K562 (cell line): ENCODE measurements at regions not wholly inside any gene's neighbourhood (a gene's known extent, or its start where the extent isn't known, plus 50 kb on each side); places are given as distances from the start of the nearest gene placed in this dataset.

ENCODE experiments used
- ATAC-seq: fragments of 200-7000 bp; cut with Tn5 transposase; 3 replicates; pipeline ENCODE4 v1.9.1; 2020; ENCODE audit warnings: moderate library complexity
- BruUV-seq: library from RNA; stranded (reverse); fragments of 400-500 nt; replicated peaks from 2 replicates; lab custom pipeline; 2021; lab: Mats Ljungman, UMichigan
- CTCF ChIA-PET: fragments of 300-600 bp; formaldehyde crosslinking; extraction: SDS; loops from one replicate; lab custom pipeline; 2021; ENCODE audit warnings: low intra/inter-chr PET ratio; lab: Yijun Ruan, JAX
- POLR2A ChIA-PET: fragments of 300-600, 350-650 bp; sonication (Branson Sonifier 250); formaldehyde crosslinking; extraction: SDS; loops from one replicate; lab custom pipeline; 2021; ENCODE audit warnings: antibody characterized with exemption, inconsistent platforms; lab: Yijun Ruan, JAX
- DNase-seq, 4 experiments: peaks; one replicate each; pipeline versions ENCODE4 v3.0.0 to v3.0.0-alpha.2; 2011 to 2018; ENCODE audit warnings: low spot score in 3 of 4, mixed read lengths in 3 of 4; ENCODE audit errors: extremely low read depth in 1 of 4
- FAIRE-seq: peaks from 2 replicates; lab custom pipeline; 2011; peaks lifted over from hg19 to GRCh38; lab: Jason Lieb, UNC
- H2AFZ ChIP-seq: 2 replicates; pipeline ENCODE4 v1.6.0; 2011; ENCODE audit warnings: low read depth, low read length, control low read depth, inconsistent platforms
- H3K27ac ChIP-seq: fragments of 200-600 bp; 3 replicates; pipeline ENCODE4 v1.8.0; 2011; ENCODE audit warnings: low read depth, mild to moderate bottlenecking, control low read depth, inconsistent platforms, low read length, moderate library complexity, mixed read lengths; ENCODE audit errors: extremely low read depth
- H3K27me3 ChIP-seq, 2 experiments: fragments of 300-600 bp in 1 of 2; 2 replicates in 1 of 2; 3 replicates in 1 of 2; pipeline versions ENCODE4 v1.6.0 to v1.8.0; 2011; ENCODE audit warnings: inconsistent platforms in 2 of 2, low read length in 2 of 2, mild to moderate bottlenecking in 1 of 2, mixed read lengths in 1 of 2, moderate library complexity in 1 of 2; ENCODE audit not compliant: control insufficient read depth in 2 of 2, insufficient read depth in 2 of 2
- H3K36me3 ChIP-seq: fragments of 300-600 bp; 3 replicates; pipeline ENCODE4 v1.8.0; 2011; ENCODE audit warnings: mild to moderate bottlenecking, low read length, inconsistent platforms; ENCODE audit not compliant: control insufficient read depth, insufficient read depth
- H3K4me1 ChIP-seq, 2 experiments: fragments of 200-600 bp in 1 of 2; replicated peaks in 1 of 2; 2 replicates in 1 of 2; 3 replicates in 1 of 2; pipeline versions ENCODE4 v1.5.1 to v1.8.0; 2011; ENCODE audit warnings: inconsistent platforms in 2 of 2, low read length in 2 of 2, mild to moderate bottlenecking in 1 of 2, mixed read lengths in 1 of 2, moderate library complexity in 1 of 2; ENCODE audit not compliant: control insufficient read depth in 2 of 2, insufficient read depth in 2 of 2
- H3K4me2 ChIP-seq: 2 replicates; pipeline ENCODE4 v1.6.1; 2011; ENCODE audit warnings: low read length, control low read depth, inconsistent platforms, mixed read lengths; ENCODE audit not compliant: insufficient read depth
- H3K4me3 ChIP-seq: fragments of 200-600 bp; sonication (generic), shearing (Covaris generic); 2 replicates; pipeline ENCODE4 v1.5.1; 2016; ENCODE audit warnings: control low read depth, inconsistent platforms
- H3K79me2 ChIP-seq: fragments of 200-600 bp; 3 replicates; pipeline ENCODE4 v1.8.0; 2011; ENCODE audit warnings: low read length, inconsistent platforms; ENCODE audit not compliant: control insufficient read depth, insufficient read depth
- H3K9ac ChIP-seq, 2 experiments: 2 replicates each; pipeline versions ENCODE4 v1.6.0 to v1.6.1; 2011; ENCODE audit warnings: low read depth in 2 of 2, low read length in 2 of 2, control low read depth in 1 of 2, inconsistent platforms in 1 of 2, mild to moderate bottlenecking in 1 of 2, mixed read lengths in 1 of 2; ENCODE audit not compliant: insufficient read depth in 1 of 2
- H3K9me1 ChIP-seq: one replicate; pipeline ENCODE4 v1.6.0; 2011; ENCODE audit warnings: inconsistent platforms, mild to moderate bottlenecking, low read length, moderate library complexity; ENCODE audit not compliant: control insufficient read depth, insufficient read depth
- H3K9me3 ChIP-seq: replicated peaks from 2 replicates; pipeline ENCODE4 v1.5.1; 2011; ENCODE audit warnings: low read depth, low read length, inconsistent platforms; ENCODE audit not compliant: control insufficient read depth, insufficient read depth
- H4K20me1 ChIP-seq: replicated peaks from 2 replicates; pipeline ENCODE4 v1.6.1; 2011; ENCODE audit warnings: low read length, inconsistent platforms, mixed read lengths; ENCODE audit not compliant: control insufficient read depth, insufficient read depth
- MECOM ChIP-seq: fragments of 250-450 bp; sonication (Bioruptor Pico); IDR thresholded peaks from 2 replicates; pipeline ENCODE4 v1.8.0; 2022; ENCODE audit warnings: inconsistent platforms
- MEIS2 ChIP-seq: fragments of 450-650 bp; IDR thresholded peaks from 2 replicates; pipeline ENCODE4 v1.6.1; 2014; ENCODE audit warnings: mild to moderate bottlenecking; ENCODE audit not compliant: partially characterized antibody
- PHF8 ChIP-seq: fragments of 200-600 bp; sonication (generic); IDR thresholded peaks from 2 replicates; pipeline ENCODE4 v1.6.1; 2012; ENCODE audit warnings: mixed run types, mild to moderate bottlenecking, inconsistent platforms, low read length, moderate library complexity, borderline replicate concordance
- RBBP5 ChIP-seq: fragments of 200-600 bp; sonication (generic); IDR thresholded peaks from 2 replicates; pipeline ENCODE4 v1.6.1; 2012; ENCODE audit warnings: borderline replicate concordance, mild to moderate bottlenecking, low read length, control low read depth, inconsistent platforms; ENCODE audit not compliant: insufficient read depth, poor library complexity, severe bottlenecking
- ZNF316 ChIP-seq: fragments of 450-650 bp; IDR thresholded peaks from 2 replicates; pipeline ENCODE4 v1.6.1; 2016
- WGBS: fragments of 100-300 bp; shearing (Covaris generic); methylation state at CpG from one replicate; pipeline ENCODE4 v1.1.6; 2016; ENCODE audit warnings: low coverage, mixed read lengths; ENCODE audit not compliant: insufficient coverage; ENCODE audit errors: missing lambda C conversion rate; 5-methylcytosine and 5-hydroxymethylcytosine counted together
- in situ Hi-C: fragments of 300-500 bp; cut with MboI; formaldehyde crosslinking; loops from 4 replicates; pipeline ENCODE4 v1.15.0; 2018; ENCODE audit warnings: inconsistent platforms, mixed read lengths
- intact Hi-C: fragments of 100-400 bp; cut with micrococcal nuclease; formaldehyde crosslinking; loops from 2 replicates; pipeline ENCODE4 v1.14.2; 2022
- TF ChIP-seq, protein P1 (sequence below): sonication (generic); formaldehyde crosslinking; IDR thresholded peaks from 2 replicates; pipeline ENCODE4 v1.8.1; 2023; ENCODE audit warnings: mild to moderate bottlenecking, missing genetic modification reagents

DNA sequence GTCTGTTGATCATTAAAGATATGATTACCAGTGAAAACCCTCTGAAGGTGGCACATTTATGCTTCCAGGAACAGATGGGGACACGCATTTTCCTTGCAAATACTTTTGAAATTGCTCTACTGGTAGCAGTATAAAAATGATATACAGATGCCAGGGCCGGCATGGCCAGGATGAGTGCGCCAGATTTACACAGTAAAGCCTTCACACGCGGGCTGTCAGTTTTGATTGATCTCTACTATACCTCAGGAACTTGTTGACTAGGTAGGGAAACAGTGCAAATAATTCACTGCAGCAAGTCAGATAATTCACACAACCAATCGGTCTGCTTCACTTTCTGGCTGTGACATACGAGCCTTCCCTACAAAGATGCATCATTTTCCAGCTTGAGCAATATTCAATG, 123.2 kb upstream of the BARHL2 start:
- peaks cover 38% of the 10 kb centered on the region for H3K36me3 ChIP-seq
- intact Hi-C loops (no loop called here), in situ Hi-C loops (no loop called here)
- ChIA-PET POLR2A (interaction anchor here (1.4 kb wide), 1 partner anchor 8 kb away, joined by 4 read pairs; no protein-coding TSS in a partner anchor), CTCF (no interaction called here)
- H3K9me1 ChIP-seq, result no peaks in the 10 kb centered on the region
- no peak overlapping the region for H3K4me3 ChIP-seq
- no peaks in the 10 kb centered on the region for H4K20me1 ChIP-seq
- H3K9me3 ChIP-seq, result no peaks in the 10 kb centered on the region; the same call in 1 of the 2 replicates
- H3K9ac ChIP-seq, result no peak overlapping the region
- no peak overlapping the region for H3K27ac ChIP-seq
- no TSS peak for BruUV-seq
- no peak overlapping the region for H2AFZ ChIP-seq
- WGBS, result 84% methylated on average over 7 of the region's 7 CpGs
- H3K4me1 ChIP-seq, result peaks cover 0 to 6% of the 10 kb centered on the region in 2 experiments; a peak in 3 of 5 replicates
- H3K27me3 ChIP-seq, result no peaks in the 10 kb centered on the region
- FAIRE-seq (no peak), ATAC-seq (no peak), DNase-seq (no peak)
- no peak for TF ChIP-seq MECOM (CRISPR knock-in tag)
- TF ChIP-seq, protein P1, sequence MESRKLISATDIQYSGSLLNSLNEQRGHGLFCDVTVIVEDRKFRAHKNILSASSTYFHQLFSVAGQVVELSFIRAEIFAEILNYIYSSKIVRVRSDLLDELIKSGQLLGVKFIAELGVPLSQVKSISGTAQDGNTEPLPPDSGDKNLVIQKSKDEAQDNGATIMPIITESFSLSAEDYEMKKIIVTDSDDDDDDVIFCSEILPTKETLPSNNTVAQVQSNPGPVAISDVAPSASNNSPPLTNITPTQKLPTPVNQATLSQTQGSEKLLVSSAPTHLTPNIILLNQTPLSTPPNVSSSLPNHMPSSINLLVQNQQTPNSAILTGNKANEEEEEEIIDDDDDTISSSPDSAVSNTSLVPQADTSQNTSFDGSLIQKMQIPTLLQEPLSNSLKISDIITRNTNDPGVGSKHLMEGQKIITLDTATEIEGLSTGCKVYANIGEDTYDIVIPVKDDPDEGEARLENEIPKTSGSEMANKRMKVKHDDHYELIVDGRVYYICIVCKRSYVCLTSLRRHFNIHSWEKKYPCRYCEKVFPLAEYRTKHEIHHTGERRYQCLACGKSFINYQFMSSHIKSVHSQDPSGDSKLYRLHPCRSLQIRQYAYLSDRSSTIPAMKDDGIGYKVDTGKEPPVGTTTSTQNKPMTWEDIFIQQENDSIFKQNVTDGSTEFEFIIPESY, result peak; percentile 44; the same call in 1 of the 2 replicates
- TF ChIP-seq MEIS2, result peak; percentile 11
- H3K79me2 ChIP-seq, result peaks cover 20% of the 10 kb centered on the region; the same call in 1 of the 3 replicates
- no peak overlapping the region for H3K4me2 ChIP-seq

DNA sequence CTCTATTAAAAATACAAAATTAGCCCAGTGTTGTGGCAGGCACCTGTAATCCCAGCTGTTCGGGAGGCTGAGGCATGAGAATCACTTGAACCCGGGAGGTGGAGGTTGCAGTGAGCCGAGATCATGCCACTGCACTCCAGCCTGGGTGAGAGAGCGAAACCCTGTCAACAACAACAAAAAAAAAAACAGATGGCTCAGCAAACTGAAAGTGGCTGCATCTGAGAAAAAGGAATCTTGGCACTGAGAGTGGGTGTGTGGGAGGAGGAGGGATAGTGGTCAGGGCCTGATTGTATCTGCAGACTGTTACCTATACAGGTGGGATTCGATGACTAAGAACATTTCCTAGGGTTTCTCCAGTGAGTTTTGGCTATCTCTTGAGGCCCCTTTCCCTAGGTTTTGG, 122.2 kb upstream of the BARHL2 start:
- CTCF ChIA-PET, result no interaction called here
- H3K4me1 ChIP-seq, result peaks cover 0 to 12% of the 10 kb centered on the region in 2 experiments; a peak in 3 of 5 replicates
- H3K4me2 ChIP-seq, result no peak overlapping the region
- H2AFZ ChIP-seq, result no peak overlapping the region
- no peaks in the 10 kb centered on the region for H3K9me1 ChIP-seq
- H3K27ac ChIP-seq, result no peak overlapping the region
- POLR2A ChIA-PET, result interaction anchor here (1.4 kb wide), 1 partner anchor 9 kb away, joined by 4 read pairs; no protein-coding TSS in a partner anchor
- no peaks in the 10 kb centered on the region for H3K27me3 ChIP-seq
- TF ChIP-seq PHF8 (no peak), ZNF316 (peak; percentile 39), RBBP5 (no peak)
- TF ChIP-seq, all 486 proteins: peak for 1
- ATAC-seq (no peak), DNase-seq (no peak), FAIRE-seq (no peak)
- no TSS peak for BruUV-seq
- WGBS, result 88% methylated on average over 5 of the region's 5 CpGs
- intact Hi-C loops, result no loop called here
- Histone ChIP-seq H3K9me3 (no peaks in the 10 kb centered on the region; the same call in 1 of the 2 replicates), H3K36me3 (peaks cover 33% of the 10 kb centered on the region), H3K79me2 (peaks cover 18% of the 10 kb centered on the region; the same call in 1 of the 3 replicates), H4K20me1 (no peaks in the 10 kb centered on the region), H3K4me3 (no peak overlapping the region), H3K9ac (no peak overlapping the region)
- in situ Hi-C loops, result no loop called here
